ENCODE measurements at regions not wholly inside any gene's neighbourhood (a gene's known extent, or its start where the extent isn't known, plus 50 kb on each side); places are given as distances from the start of the nearest gene placed in this dataset.

DNA sequence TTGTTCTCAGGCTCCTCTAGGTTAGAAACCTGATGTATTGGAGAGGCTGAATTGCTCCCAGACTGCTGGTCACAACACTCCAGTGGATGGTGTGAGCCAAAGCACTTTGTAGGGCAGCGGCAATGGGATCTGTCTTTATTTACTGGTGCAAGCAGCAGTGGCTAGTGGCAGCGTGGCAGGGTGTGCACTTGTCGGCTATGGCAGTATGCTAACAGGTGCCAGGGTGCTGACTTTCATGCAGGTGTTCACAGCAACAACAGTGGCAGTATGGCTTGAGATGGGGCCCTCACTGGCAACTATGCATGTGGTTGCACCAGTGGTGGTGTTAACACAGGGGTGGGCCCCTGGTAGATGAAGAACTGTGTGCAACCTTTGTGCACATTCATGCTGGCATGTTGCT lies 347.8 kb downstream of the DSC3 start:
- TF ChIP-seq, protein P1, sequence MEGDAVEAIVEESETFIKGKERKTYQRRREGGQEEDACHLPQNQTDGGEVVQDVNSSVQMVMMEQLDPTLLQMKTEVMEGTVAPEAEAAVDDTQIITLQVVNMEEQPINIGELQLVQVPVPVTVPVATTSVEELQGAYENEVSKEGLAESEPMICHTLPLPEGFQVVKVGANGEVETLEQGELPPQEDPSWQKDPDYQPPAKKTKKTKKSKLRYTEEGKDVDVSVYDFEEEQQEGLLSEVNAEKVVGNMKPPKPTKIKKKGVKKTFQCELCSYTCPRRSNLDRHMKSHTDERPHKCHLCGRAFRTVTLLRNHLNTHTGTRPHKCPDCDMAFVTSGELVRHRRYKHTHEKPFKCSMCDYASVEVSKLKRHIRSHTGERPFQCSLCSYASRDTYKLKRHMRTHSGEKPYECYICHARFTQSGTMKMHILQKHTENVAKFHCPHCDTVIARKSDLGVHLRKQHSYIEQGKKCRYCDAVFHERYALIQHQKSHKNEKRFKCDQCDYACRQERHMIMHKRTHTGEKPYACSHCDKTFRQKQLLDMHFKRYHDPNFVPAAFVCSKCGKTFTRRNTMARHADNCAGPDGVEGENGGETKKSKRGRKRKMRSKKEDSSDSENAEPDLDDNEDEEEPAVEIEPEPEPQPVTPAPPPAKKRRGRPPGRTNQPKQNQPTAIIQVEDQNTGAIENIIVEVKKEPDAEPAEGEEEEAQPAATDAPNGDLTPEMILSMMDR (conservative IDR thresholded peaks at IDR 0.05 in 1 of 2, IDR thresholded peaks at IDR 0.05 in 1 of 2; ENCODE audit: low read depth in 1 of 2, low read length in 2 of 2) = no peak
- TF ChIP-seq EZH2 (IDR thresholded peaks at IDR 0.05; ENCODE audit: low read length, missing control alignments) = no peak

Measured in fibroblast of lung (primary cell).